Natural killer cell treated with Interleukin-12 subunit alpha and Interleukin-12 subunit beta and Interleukin-15 and Interleukin-18, amount 100 ng/mL, for 72 hours (primary cell): ENCODE measurements at regions not wholly inside any gene's neighbourhood (a gene's known extent, or its start where the extent isn't known, plus 50 kb on each side); places are given as distances from the start of the nearest gene placed in this dataset.
"Not testable (repeated sequence)": the region's sequence is repeated elsewhere in the genome, so short reads cannot be mapped to it uniquely, and the experiment has no call there.

Experiments
- ATAC-seq, 2 donors: fragments of 150-1000 bp; cut with Tn5 transposase in 1 of 2; sonication (Bioruptor Pico), chemical (Tn5 transposase) in 1 of 2; 2 replicates each; pipeline ENCODE4 v1.10.0; 2021
- DNase-seq: peaks from one replicate; pipeline ENCODE4 v3.0.0; 2022; ENCODE audit warnings: low spot score
- H3K27ac Mint-ChIP-seq, 2 donors: 1 replicate in 1 of 2; 2 replicates in 1 of 2; pipeline ENCODE4 v1.8.0; 2022; ENCODE audit warnings: mixed read lengths in 2 of 2, mild to moderate bottlenecking in 1 of 2, moderate library complexity in 1 of 2
- H3K27me3 Mint-ChIP-seq, 2 donors: 1 replicate in 1 of 2; 2 replicates in 1 of 2; pipeline ENCODE4 v1.8.0; 2022; ENCODE audit warnings: mixed read lengths in 2 of 2
- H3K36me3 Mint-ChIP-seq: one replicate; pipeline ENCODE4 v1.8.0; 2022; ENCODE audit warnings: mixed read lengths
- H3K4me1 Mint-ChIP-seq, 2 donors: 1 replicate in 1 of 2; 2 replicates in 1 of 2; pipeline ENCODE4 v1.8.0; 2022; ENCODE audit warnings: low read depth in 2 of 2, mixed read lengths in 2 of 2, mild to moderate bottlenecking in 1 of 2
- H3K4me3 Mint-ChIP-seq: one replicate; pipeline ENCODE4 v1.8.0; 2022; ENCODE audit warnings: mixed read lengths
- H3K9me3 Mint-ChIP-seq: 2 replicates; pipeline ENCODE4 v1.8.0; 2022; ENCODE audit warnings: mixed read lengths

GRCh38 chr18:38526922-38527321 lies 961.3 kb upstream of the CELF4 start:
- Mint-ChIP-seq H3K9me3 (peaks cover 3% of the 10 kb centered on the region), H3K4me3 (no peak overlapping the region), H3K27me3 (no peaks in the 10 kb centered on the region), H3K4me1 (no peaks in the 10 kb centered on the region), H3K36me3 (no peaks in the 10 kb centered on the region), H3K27ac (no peak overlapping the region)
- ATAC-seq (no peak), DNase-seq (no peak)

GRCh38 chr18:38525039-38525438 lies 959.4 kb upstream of the CELF4 start:
- Mint-ChIP-seq H3K27me3 (no peaks in the 10 kb centered on the region), H3K9me3 (peaks cover 3% of the 10 kb centered on the region), H3K27ac (no peak overlapping the region), H3K36me3 (no peaks in the 10 kb centered on the region), H3K4me3 (no peak overlapping the region), H3K4me1 (no peaks in the 10 kb centered on the region)
- no peak for DNase-seq
- ATAC-seq, result no peak

GRCh38 chr18:38520786-38521185 lies 955.2 kb upstream of the CELF4 start:
- no peak overlapping the region for H3K27ac Mint-ChIP-seq
- ATAC-seq, result no peak
- no peak overlapping the region for H3K4me3 Mint-ChIP-seq
- DNase-seq, result no peak
- H3K4me1 Mint-ChIP-seq, result no peaks in the 10 kb centered on the region
- peaks cover 8% of the 10 kb centered on the region for H3K36me3 Mint-ChIP-seq
- peaks cover 11% of the 10 kb centered on the region for H3K9me3 Mint-ChIP-seq
- H3K27me3 Mint-ChIP-seq, result no peaks in the 10 kb centered on the region

- Mint-ChIP-seq H3K27ac (no peak overlapping the region), H3K9me3 (peaks cover 17% of the 10 kb centered on the region), H3K4me3 (no peak overlapping the region), H3K27me3 (no peaks in the 10 kb centered on the region), H3K36me3 (peaks cover 12% of the 10 kb centered on the region), H3K4me1 (no peaks in the 10 kb centered on the region)
- no peak for DNase-seq
- ATAC-seq, result no peak
Observed at GRCh38 chr18:38502539-38502938, 936.9 kb upstream of the CELF4 start.

GRCh38 chr18:38497266-38497665 lies 931.7 kb upstream of the CELF4 start:
- H3K4me3 Mint-ChIP-seq, result no peak overlapping the region

GRCh38 chr18:38496222-38496793 lies 930.7 kb upstream of the CELF4 start:
- Mint-ChIP-seq H3K9me3 (peaks cover 17% of the 10 kb centered on the region), H3K27me3 (no peaks in the 10 kb centered on the region), H3K27ac (no peak overlapping the region), H3K4me1 (no peaks in the 10 kb centered on the region), H3K4me3 (no peak overlapping the region), H3K36me3 (peaks cover 12% of the 10 kb centered on the region)
- ATAC-seq, result no peak
- no peak for DNase-seq

More at GRCh38 chr18:38497266-38497665, 931.7 kb upstream of the CELF4 start:
- Mint-ChIP-seq H3K9me3 (peaks cover 17% of the 10 kb centered on the region), H3K27me3 (no peaks in the 10 kb centered on the region), H3K27ac (no peak overlapping the region), H3K4me1 (no peaks in the 10 kb centered on the region), H3K36me3 (peaks cover 12% of the 10 kb centered on the region)
- no peak for DNase-seq
- ATAC-seq, result no peak

GRCh38 chr18:38494065-38494464 lies 928.5 kb upstream of the CELF4 start:
- Mint-ChIP-seq H3K9me3 (peaks cover 21% of the 10 kb centered on the region), H3K4me3 (no peak overlapping the region), H3K27ac (no peak overlapping the region), H3K36me3 (peaks cover 4% of the 10 kb centered on the region), H3K27me3 (no peaks in the 10 kb centered on the region), H3K4me1 (no peaks in the 10 kb centered on the region)
- DNase-seq (no peak), ATAC-seq (no peak)

GRCh38 chr18:38491195-38491594 lies 925.6 kb upstream of the CELF4 start:
- Mint-ChIP-seq H3K4me3 (no peak overlapping the region), H3K9me3 (peaks cover 11% of the 10 kb centered on the region), H3K4me1 (no peaks in the 10 kb centered on the region), H3K27ac (no peak overlapping the region), H3K27me3 (no peaks in the 10 kb centered on the region), H3K36me3 (no peaks in the 10 kb centered on the region)
- no peak for DNase-seq
- no peak for ATAC-seq

GRCh38 chr18:38489721-38490120 lies 924.1 kb upstream of the CELF4 start:
- ATAC-seq, DNase-seq, H3K36me3 Mint-ChIP-seq, H3K27me3 Mint-ChIP-seq, H3K4me1 Mint-ChIP-seq, H3K27ac Mint-ChIP-seq, H3K4me3 Mint-ChIP-seq: not testable (repeated sequence)
- peaks cover 16% of the 10 kb centered on the region for H3K9me3 Mint-ChIP-seq

- Mint-ChIP-seq H3K9me3 (peaks cover 16% of the 10 kb centered on the region), H3K4me3 (no peak overlapping the region), H3K27ac (no peak overlapping the region), H3K4me1 (no peaks in the 10 kb centered on the region), H3K36me3 (no peaks in the 10 kb centered on the region), H3K27me3 (no peaks in the 10 kb centered on the region)
- DNase-seq (no peak), ATAC-seq (no peak)
Observed at GRCh38 chr18:38487521-38487920, 921.9 kb upstream of the CELF4 start.

- peaks cover 5% of the 10 kb centered on the region for H3K36me3 Mint-ChIP-seq
- DNase-seq (no peak), ATAC-seq (no peak)
- no peaks in the 10 kb centered on the region for H3K4me1 Mint-ChIP-seq
- no peak overlapping the region for H3K27ac Mint-ChIP-seq
- H3K4me3 Mint-ChIP-seq, result no peak overlapping the region
- no peaks in the 10 kb centered on the region for H3K27me3 Mint-ChIP-seq
- H3K9me3 Mint-ChIP-seq, result peaks cover 8% of the 10 kb centered on the region
Observed at GRCh38 chr18:38483326-38483725, 917.7 kb upstream of the CELF4 start.

GRCh38 chr18:38481576-38481975 lies 916.0 kb upstream of the CELF4 start:
- no peaks in the 10 kb centered on the region for H3K27me3 Mint-ChIP-seq
- ATAC-seq (no peak), DNase-seq (no peak)
- peaks cover 8% of the 10 kb centered on the region for H3K9me3 Mint-ChIP-seq
- no peaks in the 10 kb centered on the region for H3K4me1 Mint-ChIP-seq
- H3K27ac Mint-ChIP-seq, result no peak overlapping the region
- H3K4me3 Mint-ChIP-seq, result no peak overlapping the region
- peaks cover 5% of the 10 kb centered on the region for H3K36me3 Mint-ChIP-seq

- H3K36me3 Mint-ChIP-seq, result no peaks in the 10 kb centered on the region
- no peaks in the 10 kb centered on the region for H3K27me3 Mint-ChIP-seq
- peaks cover 3% of the 10 kb centered on the region for H3K9me3 Mint-ChIP-seq
- H3K4me3 Mint-ChIP-seq, result no peak overlapping the region
- H3K27ac Mint-ChIP-seq, result no peak overlapping the region
- ATAC-seq (no peak), DNase-seq (no peak)
- H3K4me1 Mint-ChIP-seq, result no peaks in the 10 kb centered on the region
Observed at GRCh38 chr18:38475686-38476085, 910.1 kb upstream of the CELF4 start.

GRCh38 chr18:38473535-38473934 lies 907.9 kb upstream of the CELF4 start:
- Mint-ChIP-seq H3K36me3 (no peaks in the 10 kb centered on the region), H3K27ac (no peak overlapping the region), H3K4me3 (no peak overlapping the region), H3K27me3 (no peaks in the 10 kb centered on the region), H3K4me1 (no peaks in the 10 kb centered on the region), H3K9me3 (peaks cover 3% of the 10 kb centered on the region)
- no peak for ATAC-seq
- no peak for DNase-seq

GRCh38 chr18:38470421-38470820 lies 904.8 kb upstream of the CELF4 start:
- Mint-ChIP-seq H3K27ac (no peak overlapping the region), H3K4me3 (no peak overlapping the region), H3K9me3 (peaks cover 3% of the 10 kb centered on the region), H3K36me3 (no peaks in the 10 kb centered on the region), H3K4me1 (no peaks in the 10 kb centered on the region), H3K27me3 (no peaks in the 10 kb centered on the region)
- ATAC-seq, result no peak
- no peak for DNase-seq
